ENCODE measurements at regions not wholly inside any gene's neighbourhood (a gene's known extent, or its start where the extent isn't known, plus 50 kb on each side); places are given as distances from the start of the nearest gene placed in this dataset.

DNA sequence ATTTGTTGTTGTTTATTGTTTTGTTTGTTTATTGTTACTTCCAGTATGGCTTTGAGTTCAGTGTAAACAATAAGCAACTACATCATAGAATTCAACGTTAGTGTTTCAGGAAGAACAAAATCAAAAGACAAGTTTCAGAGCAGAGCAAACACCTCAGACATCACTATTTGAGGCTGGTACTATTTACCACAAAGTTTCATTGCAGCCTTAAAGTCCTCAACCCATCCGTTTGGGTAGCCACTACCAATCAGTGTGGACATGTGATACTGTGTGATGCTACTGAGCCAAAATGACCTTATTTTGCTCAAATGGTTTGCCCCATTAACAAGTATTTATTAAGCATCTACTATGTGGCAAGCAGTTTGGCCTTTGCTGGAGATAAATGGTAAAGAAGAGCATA, 458.5 kb upstream of the PTGER4 start:
- H3K9ac ChIP-seq (ENCODE audit: insufficient read depth, low read length) = no peak overlapping the region
- H3K9me3 ChIP-seq (ENCODE audit: control insufficient read depth, insufficient read depth, low read depth, low read length) = no peaks in the 10 kb centered on the region
- no peaks in the 10 kb centered on the region for H3K36me3 ChIP-seq (ENCODE audit: control insufficient read depth, insufficient read depth, low read length)
- H3K4me1 ChIP-seq (ENCODE audit: control insufficient read depth, extremely low read depth, insufficient read depth, low read length) = peaks cover 4% of the 10 kb centered on the region
- no peaks in the 10 kb centered on the region for H3K79me2 ChIP-seq (ENCODE audit: control insufficient read depth, insufficient read depth, low read length)
- no peak for DNase-seq (ENCODE audit: low read depth in 2 of 2)
- H3K27me3 ChIP-seq (ENCODE audit: control insufficient read depth, insufficient read depth, low read length) = no peaks in the 10 kb centered on the region
- no peak overlapping the region for H2AFZ ChIP-seq (ENCODE audit: low read length)
- H4K20me1 ChIP-seq (ENCODE audit: control insufficient read depth, extremely low read depth, insufficient read depth, low read length) = no peaks in the 10 kb centered on the region
- H3K4me3 ChIP-seq (replicated peaks in 1 of 4; ENCODE audit: control extremely low read depth in 1 of 4, insufficient read depth in 1 of 4, low read depth in 3 of 4, low read length in 4 of 4) = no peak overlapping the region
- H3K4me2 ChIP-seq (ENCODE audit: extremely low read depth, insufficient read depth, low read length) = no peak overlapping the region
- peak overlapping the region; percentile 31 for H3K27ac ChIP-seq (ENCODE audit: insufficient read depth, low read length)
- no peak for TF ChIP-seq EZH2 (IDR thresholded peaks at IDR 0.05; ENCODE audit: low read length, missing control alignments)
- TF ChIP-seq, protein P1, sequence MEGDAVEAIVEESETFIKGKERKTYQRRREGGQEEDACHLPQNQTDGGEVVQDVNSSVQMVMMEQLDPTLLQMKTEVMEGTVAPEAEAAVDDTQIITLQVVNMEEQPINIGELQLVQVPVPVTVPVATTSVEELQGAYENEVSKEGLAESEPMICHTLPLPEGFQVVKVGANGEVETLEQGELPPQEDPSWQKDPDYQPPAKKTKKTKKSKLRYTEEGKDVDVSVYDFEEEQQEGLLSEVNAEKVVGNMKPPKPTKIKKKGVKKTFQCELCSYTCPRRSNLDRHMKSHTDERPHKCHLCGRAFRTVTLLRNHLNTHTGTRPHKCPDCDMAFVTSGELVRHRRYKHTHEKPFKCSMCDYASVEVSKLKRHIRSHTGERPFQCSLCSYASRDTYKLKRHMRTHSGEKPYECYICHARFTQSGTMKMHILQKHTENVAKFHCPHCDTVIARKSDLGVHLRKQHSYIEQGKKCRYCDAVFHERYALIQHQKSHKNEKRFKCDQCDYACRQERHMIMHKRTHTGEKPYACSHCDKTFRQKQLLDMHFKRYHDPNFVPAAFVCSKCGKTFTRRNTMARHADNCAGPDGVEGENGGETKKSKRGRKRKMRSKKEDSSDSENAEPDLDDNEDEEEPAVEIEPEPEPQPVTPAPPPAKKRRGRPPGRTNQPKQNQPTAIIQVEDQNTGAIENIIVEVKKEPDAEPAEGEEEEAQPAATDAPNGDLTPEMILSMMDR (conservative IDR thresholded peaks at IDR 0.05 in 1 of 2, IDR thresholded peaks at IDR 0.05 in 1 of 2; ENCODE audit: low read depth in 1 of 2, low read length in 2 of 2) = no peak

DNA sequence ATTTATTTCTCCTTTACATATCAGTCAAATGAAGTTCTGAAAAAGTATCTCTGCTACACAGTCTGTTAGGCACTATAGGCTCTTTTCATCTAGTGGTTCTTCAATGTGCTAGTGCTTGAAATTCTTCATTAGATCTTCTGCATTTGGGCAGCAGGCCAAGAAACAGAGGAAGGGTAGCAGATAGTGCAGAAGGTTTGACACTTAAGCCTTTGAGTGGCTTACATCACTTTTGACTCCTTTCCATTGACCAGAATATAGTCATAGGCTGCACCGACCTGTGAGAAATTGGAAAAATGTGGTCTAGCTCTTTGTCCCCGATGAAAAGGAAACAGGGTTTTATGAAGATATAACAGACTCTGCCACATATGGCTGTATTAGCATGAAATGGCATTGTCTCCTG, 459.5 kb upstream of the PTGER4 start:
- no peaks in the 10 kb centered on the region for H3K27me3 ChIP-seq (ENCODE audit: control insufficient read depth, insufficient read depth, low read length)
- H3K4me2 ChIP-seq (ENCODE audit: extremely low read depth, insufficient read depth, low read length) = no peak overlapping the region
- no peaks in the 10 kb centered on the region for H3K36me3 ChIP-seq (ENCODE audit: control insufficient read depth, insufficient read depth, low read length)
- H4K20me1 ChIP-seq (ENCODE audit: control insufficient read depth, extremely low read depth, insufficient read depth, low read length) = no peaks in the 10 kb centered on the region
- H3K27ac ChIP-seq (ENCODE audit: insufficient read depth, low read length) = no peak overlapping the region
- peak in 1 of 2 donors; percentile 58 for DNase-seq (ENCODE audit: low read depth in 2 of 2)
- peaks cover 4% of the 10 kb centered on the region for H3K4me1 ChIP-seq (ENCODE audit: control insufficient read depth, extremely low read depth, insufficient read depth, low read length)
- no peaks in the 10 kb centered on the region for H3K79me2 ChIP-seq (ENCODE audit: control insufficient read depth, insufficient read depth, low read length)
- no peak for TF ChIP-seq EZH2 (IDR thresholded peaks at IDR 0.05; ENCODE audit: low read length, missing control alignments)
- TF ChIP-seq, protein P1 (conservative IDR thresholded peaks at IDR 0.05 in 1 of 2, IDR thresholded peaks at IDR 0.05 in 1 of 2; ENCODE audit: low read depth in 1 of 2, low read length in 2 of 2) = no peak
- no peak overlapping the region for H2AFZ ChIP-seq (ENCODE audit: low read length)
- no peak overlapping the region for H3K4me3 ChIP-seq (replicated peaks in 1 of 4; ENCODE audit: control extremely low read depth in 1 of 4, insufficient read depth in 1 of 4, low read depth in 3 of 4, low read length in 4 of 4)
- no peak overlapping the region for H3K9ac ChIP-seq (ENCODE audit: insufficient read depth, low read length)
- no peaks in the 10 kb centered on the region for H3K9me3 ChIP-seq (ENCODE audit: control insufficient read depth, insufficient read depth, low read depth, low read length)

DNA sequence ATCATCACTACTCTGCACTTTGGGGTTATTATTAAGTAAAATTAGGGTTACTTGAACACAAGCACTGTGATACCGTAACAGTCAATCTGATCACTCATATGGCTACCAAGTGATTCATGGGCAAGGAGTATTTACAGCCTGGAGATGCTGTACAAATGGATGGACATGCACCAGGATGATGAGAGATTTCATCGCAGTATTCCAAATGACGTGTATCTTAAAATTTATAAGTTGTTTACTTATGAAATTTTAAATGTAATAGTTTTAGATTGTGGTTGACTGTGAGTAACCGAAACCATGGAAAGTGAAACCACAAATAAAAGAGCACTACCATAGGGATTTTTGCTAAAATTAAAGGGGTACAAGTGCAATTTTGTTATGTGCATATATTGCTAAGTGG, 462.2 kb upstream of the PTGER4 start:
- TF ChIP-seq, protein P1 (conservative IDR thresholded peaks at IDR 0.05 in 1 of 2, IDR thresholded peaks at IDR 0.05 in 1 of 2; ENCODE audit: low read depth in 1 of 2, low read length in 2 of 2) = no peak
- no peak for TF ChIP-seq EZH2 (IDR thresholded peaks at IDR 0.05; ENCODE audit: low read length, missing control alignments)
- Histone ChIP-seq H3K9ac (ENCODE audit: insufficient read depth, low read length) (no peak overlapping the region), H3K27me3 (ENCODE audit: control insufficient read depth, insufficient read depth, low read length) (no peaks in the 10 kb centered on the region), H3K36me3 (ENCODE audit: control insufficient read depth, insufficient read depth, low read length) (no peaks in the 10 kb centered on the region), H3K4me2 (ENCODE audit: extremely low read depth, insufficient read depth, low read length) (no peak overlapping the region), H4K20me1 (ENCODE audit: control insufficient read depth, extremely low read depth, insufficient read depth, low read length) (no peaks in the 10 kb centered on the region), H3K27ac (ENCODE audit: insufficient read depth, low read length) (no peak overlapping the region), H3K4me1 (ENCODE audit: control insufficient read depth, extremely low read depth, insufficient read depth, low read length) (no peaks in the 10 kb centered on the region), H3K4me3 (replicated peaks in 1 of 4; ENCODE audit: control extremely low read depth in 1 of 4, insufficient read depth in 1 of 4, low read depth in 3 of 4, low read length in 4 of 4) (no peak overlapping the region), H3K79me2 (ENCODE audit: control insufficient read depth, insufficient read depth, low read length) (no peaks in the 10 kb centered on the region), H2AFZ (ENCODE audit: low read length) (no peak overlapping the region), H3K9me3 (ENCODE audit: control insufficient read depth, insufficient read depth, low read depth, low read length) (no peaks in the 10 kb centered on the region)
- no peak for DNase-seq (ENCODE audit: low read depth in 2 of 2)

Data from fibroblast of lung (primary cell).